Skeletal muscle cell (primary cell): ENCODE measurements at regions not wholly inside any gene's neighbourhood (a gene's known extent, or its start where the extent isn't known, plus 50 kb on each side); places are given as distances from the start of the nearest gene placed in this dataset.
A peak's percentile ranks its signal among the peaks of the same experiment; 100 is the strongest.
"Not testable (repeated sequence)": the region's sequence is repeated elsewhere in the genome, so short reads cannot be mapped to it uniquely, and the experiment has no call there.

Source experiments
- DNase-seq: peaks from one replicate; pipeline ENCODE4 v3.0.0-alpha.2; 2010; ENCODE audit warnings: low read depth
- H3K4me3 ChIP-seq: 2 replicates; pipeline ENCODE4 v1.5.1; 2011; ENCODE audit warnings: low read depth, mild to moderate bottlenecking, control low read depth, low read length, moderate library complexity

DNA sequence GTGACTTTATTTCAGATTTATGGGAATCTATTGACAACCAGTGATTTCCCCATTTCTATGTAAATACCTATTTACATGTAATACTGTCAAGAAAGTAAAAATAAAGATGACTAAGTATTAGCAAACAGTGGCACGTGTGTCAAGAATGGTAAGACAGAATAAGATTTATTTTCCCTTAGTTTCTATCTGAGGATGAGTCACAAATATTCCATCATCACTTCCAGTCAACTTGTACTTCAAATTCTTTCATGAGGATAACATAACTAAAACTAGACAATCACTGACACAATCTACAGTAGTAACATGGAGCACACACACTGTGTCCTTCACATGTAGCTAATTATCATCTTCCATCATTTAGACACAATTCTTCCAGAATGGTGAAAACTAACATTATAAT lies 625.3 kb upstream of the PCDH7 start:
- no peak overlapping the region for H3K4me3 ChIP-seq
- DNase-seq = peak; percentile 26

DNA sequence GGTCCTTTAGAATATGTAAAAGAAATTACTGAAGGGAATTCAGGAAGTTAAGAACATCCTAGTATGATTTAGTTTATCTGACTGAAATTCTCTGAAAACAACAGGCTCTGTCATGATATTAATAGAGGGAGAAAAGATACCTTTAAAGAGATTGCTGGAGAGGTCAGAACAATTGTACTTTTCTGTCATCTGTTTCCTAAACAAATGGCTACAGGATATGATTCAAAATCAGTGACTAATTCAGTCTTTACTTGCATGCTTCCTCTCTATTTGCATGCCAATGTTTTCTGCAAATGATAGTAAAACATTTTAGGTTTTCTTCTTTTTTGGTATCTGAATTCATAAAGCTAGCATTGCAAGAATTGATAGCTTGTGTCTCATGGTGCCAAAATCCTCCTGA lies 616.7 kb upstream of the PCDH7 start:
- no peak overlapping the region for H3K4me3 ChIP-seq
- no peak for DNase-seq

DNA sequence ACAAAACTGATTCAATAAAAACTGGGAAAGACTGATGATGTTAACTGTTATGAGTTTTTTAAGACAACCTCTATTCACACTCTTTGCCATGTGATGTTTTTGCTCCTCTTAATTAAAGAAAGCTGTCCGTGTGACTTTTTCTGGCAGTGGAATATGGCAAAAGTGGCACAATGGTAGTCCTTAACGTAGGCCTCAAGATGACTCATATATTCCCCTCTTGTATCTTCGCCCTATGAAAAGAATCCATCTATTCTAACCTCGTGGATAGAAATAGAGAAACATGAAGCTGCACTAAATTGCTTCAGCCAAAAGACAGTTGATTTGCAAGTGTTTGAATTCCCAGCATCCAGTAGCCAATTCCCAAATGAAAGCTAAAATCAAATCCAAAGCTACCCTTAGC lies 603.8 kb upstream of the PCDH7 start:
- no peak for DNase-seq
- no peak overlapping the region for H3K4me3 ChIP-seq

DNA sequence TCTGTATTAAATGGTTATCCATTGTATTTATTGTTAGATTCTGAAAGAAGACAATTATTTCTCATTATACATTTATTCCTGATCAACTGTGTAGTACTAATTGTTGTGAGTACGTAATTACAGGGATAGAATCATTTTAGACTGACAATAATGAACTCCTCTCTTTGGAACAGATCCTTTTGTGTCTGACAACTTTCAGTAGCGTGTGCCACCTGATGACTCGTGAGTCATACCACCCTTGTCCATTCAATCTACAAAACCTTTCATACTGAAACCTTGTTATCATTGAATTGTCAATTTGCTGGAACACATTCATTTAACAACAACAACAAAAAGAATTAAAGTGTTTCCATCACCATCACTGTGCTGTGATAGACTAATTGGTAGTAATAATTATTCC lies 602.7 kb upstream of the PCDH7 start:
- no peak overlapping the region for H3K4me3 ChIP-seq
- DNase-seq = no peak

DNA sequence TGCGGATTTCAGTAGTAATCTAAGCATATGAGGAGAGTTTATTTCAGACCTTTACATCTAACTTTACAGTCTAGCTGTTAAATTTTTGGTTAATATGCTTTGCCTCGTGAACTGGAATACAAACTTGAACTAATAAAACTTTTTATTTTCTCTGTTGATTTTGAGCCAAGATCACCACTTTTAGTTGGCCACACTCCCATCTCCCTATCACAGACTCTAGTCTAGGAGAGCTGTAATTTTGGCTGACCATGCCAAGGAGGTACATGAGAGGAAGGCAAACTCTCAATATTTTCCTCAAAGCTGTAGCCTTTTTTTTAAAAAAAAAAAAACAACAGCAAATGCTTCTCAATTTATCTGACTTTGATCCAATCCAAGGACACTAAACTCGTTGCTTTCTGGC lies 597.5 kb upstream of the PCDH7 start:
- H3K4me3 ChIP-seq = no peak overlapping the region
- no peak for DNase-seq

DNA sequence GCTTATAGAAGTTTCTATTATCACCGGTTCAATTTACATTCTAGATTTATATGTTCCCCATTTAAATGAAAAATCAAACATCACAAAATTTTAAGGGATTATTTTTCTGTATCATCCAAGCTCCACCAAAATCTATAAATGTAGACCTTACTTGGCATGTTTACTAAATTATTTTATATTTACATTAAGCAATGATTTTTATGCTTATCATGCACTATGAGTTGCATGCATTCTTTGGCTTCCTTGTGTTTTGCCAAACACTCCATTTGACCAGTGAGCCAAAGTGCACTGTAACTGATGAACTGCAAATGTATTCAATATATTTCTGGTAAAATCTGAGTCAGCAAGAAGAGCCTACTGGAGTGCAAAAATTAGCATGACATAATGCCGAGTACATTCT lies 595.5 kb upstream of the PCDH7 start:
- H3K4me3 ChIP-seq, DNase-seq: not testable (repeated sequence)

DNA sequence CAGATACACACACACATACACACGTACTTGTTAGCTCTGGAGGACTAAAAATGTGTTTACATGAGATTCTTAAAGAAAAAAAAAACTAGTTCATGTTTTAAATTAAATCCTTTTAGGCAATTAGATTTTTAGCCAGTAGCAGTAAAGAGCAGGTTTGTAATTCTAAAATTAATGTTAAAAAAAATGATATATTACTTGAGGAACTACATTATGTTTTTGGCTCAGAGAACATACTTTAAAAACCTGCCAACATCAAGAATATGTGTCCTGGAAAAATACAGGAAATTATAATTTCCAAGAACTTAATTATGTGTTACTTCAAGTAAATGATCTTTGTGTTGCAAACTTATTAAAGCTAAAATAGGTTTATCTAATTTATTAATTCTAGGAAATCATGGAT lies 594.3 kb upstream of the PCDH7 start:
- no peak for DNase-seq
- H3K4me3 ChIP-seq = no peak overlapping the region

DNA sequence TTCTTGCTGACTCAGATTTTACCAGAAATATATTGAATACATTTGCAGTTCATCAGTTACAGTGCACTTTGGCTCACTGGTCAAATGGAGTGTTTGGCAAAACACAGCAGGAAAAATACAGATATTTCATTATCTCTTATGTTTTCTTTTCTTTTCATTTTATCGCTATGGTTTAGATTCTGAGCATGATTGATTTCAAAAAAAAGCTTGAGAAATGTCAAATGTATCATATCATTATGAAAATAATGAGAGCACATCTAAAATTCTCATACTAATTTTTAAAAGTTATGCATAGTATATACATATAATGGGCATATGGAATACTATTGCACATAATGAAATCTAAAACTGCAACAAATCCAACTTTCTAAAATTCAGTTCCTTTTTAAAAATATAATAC lies 593.8 kb upstream of the PCDH7 start:
- no peak for DNase-seq
- no peak overlapping the region for H3K4me3 ChIP-seq

DNA sequence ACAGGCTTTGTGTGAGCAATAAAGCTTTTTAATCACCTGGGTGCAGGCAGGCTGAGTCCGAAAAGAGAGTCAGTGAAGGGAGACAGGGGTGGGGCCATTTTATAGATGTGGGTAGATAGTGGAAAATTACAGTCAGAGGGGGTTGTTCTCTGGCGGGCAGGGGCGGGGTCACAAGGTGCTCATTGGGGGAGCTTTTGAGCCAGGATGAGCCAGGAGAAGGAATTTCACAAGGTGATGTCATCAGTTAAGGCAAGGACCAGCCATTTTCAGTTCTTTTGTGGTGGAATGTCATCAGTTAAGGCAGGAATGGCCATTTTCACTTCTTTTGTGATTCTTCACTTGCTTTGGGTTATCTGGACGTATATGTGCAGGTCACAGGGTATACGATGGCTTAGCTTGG lies 571.3 kb upstream of the PCDH7 start:
- not testable (repeated sequence) for H3K4me3 ChIP-seq, DNase-seq

DNA sequence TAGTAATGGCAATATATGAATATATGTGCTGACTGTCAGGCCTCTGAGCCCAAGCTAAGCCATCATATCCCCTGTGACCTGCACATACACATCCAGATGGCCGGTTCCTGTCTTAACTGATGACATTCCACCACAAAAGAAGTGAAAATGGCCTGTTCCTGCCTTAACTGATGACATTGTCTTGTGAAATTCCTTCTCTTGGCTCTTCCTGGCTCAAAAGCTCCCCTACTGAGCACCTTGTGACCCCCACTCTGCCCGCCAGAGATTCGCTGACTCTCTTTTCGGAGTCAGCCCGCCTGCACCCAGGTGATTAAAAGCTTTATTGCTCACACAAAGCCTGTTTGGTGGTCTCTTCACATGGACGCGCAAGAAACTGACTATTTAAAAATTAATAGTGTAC lies 570.6 kb upstream of the PCDH7 start:
- H3K4me3 ChIP-seq, DNase-seq: not testable (repeated sequence)

DNA sequence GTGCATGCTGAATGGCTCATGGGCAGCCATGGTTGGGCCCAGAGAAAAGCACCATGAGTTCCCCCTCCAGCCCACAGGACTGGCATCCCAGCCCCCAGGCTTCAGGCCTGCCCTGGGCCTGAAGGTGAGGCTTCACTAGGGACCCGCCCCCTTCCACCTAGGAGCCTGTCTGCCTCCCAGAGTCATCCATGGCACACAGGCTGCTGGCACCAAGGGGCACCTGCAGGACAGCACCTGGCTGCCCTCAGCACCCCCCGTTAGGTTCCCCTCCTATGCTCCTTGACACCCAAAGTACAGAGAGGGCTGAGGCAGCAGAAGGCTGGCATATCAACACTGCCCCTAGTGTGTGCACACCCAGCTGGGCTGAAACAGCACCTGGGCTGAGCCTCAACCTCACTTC lies 566.7 kb upstream of the PCDH7 start:
- H3K4me3 ChIP-seq = no peak overlapping the region
- DNase-seq = no peak

DNA sequence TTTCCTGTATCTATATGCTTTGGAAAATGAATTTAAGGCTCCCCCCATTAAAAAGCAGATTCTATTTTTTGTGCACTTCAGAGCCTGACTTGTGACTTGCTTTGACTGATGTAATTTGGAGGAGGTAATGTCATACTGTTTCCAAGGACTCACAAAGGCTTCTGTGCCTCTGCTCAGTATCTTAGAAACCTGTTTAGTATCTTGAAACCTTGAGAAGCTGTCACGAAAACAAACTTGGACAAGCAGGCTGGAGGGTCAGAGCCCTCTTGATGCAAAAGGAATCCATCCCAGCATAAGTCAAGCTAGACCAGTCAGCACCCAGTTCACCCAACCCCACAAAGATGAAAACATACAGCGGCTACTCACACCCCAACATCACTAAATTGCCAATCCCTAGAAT lies 560.0 kb upstream of the PCDH7 start:
- no peak overlapping the region for H3K4me3 ChIP-seq
- DNase-seq = no peak

DNA sequence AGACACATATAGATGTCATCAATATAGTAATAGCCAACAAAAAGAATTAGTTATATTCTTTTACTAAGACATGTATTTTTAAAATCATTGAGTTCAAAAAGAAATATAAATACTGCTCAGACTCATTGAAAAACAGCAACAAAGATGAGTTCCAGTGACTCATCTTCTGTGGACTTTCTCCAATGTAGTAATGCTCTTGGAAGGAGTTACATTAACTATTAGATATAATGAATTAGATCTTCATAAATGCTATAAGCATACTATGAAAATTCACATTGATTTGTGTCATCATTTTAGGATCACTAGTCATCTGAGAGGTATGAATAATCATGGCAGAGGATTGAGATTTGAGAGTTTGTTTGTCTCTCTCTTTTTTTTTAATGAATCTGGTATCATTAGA lies 547.8 kb upstream of the PCDH7 start:
- peak; percentile 10 for DNase-seq
- no peak overlapping the region for H3K4me3 ChIP-seq

DNA sequence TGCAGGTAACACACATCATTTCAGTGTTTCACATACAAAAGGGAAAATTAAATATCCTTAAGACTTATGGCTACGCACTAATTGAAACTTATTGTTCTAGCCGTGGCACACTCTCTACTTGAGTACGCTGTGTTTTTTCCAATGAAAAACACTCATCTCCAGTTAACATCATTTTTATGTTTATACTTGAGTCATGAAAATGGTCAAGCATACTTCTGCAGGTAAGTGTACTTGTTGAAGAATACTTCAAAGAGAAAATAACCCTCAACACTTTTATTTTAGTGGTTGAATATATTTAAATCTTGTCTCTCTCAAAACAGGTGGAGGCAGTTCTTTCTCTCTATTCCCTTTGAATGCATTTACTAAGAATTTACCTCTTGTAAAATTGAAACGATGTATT lies 538.7 kb upstream of the PCDH7 start:
- no peak overlapping the region for H3K4me3 ChIP-seq
- no peak for DNase-seq

DNA sequence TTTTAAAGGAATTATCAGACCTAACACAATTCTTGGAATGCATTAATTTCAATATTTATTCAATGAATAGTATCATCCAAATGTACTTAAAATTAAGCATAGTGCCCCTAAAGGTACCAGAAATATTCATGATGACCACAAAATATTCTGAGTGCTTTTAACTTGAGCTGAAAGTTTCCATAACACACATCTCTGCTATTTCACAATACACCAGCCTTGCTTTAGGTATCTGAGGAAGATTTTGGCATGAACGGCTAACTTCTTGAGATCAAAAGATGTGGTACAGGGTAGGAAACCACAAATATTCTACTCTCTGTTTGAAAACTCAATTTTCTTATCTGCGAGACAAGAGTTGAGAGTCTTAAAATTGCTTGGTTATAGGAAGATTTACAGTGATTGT lies 538.3 kb upstream of the PCDH7 start:
- DNase-seq = no peak
- H3K4me3 ChIP-seq = no peak overlapping the region

DNA sequence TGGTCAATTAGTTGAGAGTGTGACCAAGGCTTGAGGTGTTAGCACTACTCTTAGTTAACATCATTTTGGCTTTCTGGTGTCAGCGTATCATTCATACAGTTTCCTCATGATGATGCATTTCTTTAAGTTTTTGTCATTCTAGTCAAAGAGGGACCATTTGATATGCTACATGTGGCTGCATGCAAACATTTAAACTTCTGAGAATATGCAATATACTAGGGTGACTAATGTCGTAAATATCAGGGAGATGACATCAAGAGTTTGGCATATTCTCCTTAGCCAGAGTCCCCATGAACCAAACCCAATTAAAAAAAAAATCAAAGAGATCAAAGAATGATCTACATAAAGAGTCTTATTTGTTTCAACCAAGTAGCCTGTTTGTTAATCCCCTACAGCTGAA lies 537.4 kb upstream of the PCDH7 start:
- no peak overlapping the region for H3K4me3 ChIP-seq
- DNase-seq = no peak

DNA sequence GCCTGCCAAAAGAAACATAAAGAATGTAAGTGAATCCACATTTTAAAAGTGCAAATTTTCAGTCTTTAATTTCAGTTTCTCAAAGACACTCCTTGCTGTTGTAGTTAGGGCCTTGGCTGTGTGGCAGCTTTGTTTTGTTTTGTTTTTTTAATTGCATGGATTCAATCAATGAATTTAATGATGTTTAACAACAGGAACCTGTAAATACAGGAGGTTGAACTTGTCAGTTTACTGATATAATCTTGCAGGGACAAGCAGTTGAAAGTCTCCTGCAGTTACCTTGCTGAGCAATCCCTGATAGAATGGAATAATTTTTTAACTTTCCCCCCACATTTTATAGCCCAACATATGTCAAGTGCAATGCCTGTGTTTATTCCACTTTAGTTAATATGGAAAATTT lies 528.3 kb upstream of the PCDH7 start:
- DNase-seq = no peak
- H3K4me3 ChIP-seq = no peak overlapping the region

DNA sequence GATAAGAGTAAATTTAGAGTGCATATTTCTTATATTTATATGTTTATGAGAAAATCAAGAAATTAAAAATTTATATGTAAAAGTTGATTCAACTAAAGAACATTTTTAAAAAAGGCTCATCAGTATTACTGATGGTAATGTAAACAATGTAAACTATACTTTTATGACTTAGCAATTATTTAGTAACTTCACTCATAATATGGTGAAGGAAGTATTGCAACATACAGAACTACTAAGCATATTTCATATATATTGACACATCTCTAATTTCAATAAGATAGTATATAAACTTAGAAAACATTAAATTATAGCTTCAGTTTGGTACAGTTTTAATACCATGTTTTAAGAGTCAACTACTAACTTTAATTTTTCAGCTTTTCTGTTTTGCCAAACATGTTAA lies 512.8 kb upstream of the PCDH7 start:
- DNase-seq = no peak
- no peak overlapping the region for H3K4me3 ChIP-seq

DNA sequence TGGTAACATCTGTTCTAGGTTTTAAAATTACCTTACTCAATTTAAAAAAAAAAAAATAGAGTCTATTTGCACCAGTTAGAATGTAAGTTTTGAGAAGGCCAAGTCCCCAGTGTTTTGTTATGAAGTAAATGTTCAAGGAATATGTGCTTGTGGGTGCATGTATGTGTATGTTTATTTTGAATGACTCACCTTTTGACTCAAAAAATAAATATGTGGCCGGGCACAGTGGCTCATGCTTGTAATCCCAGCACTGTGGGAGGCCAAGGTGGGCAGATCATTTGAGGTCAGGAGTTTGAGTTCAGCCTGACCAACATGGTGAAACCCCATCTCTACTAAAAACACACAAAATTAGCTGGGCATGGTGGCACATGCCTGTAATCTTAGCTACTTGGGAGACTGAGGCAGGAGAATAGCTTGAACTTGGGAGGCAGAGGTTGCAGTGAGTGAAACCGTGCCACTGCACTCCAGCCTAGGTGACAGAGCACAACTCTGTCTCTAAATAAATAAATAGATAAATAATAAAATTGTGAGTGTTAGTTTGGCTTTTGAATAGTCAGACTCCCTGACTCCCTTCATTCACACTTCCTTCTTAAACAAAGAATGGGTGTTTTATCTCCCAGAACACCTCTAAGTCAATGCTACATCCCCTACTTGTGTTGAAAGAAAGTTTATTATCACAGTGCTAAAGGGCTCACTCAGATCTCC lies 511.3 kb upstream of the PCDH7 start:
- DNase-seq = peak; percentile 43

DNA sequence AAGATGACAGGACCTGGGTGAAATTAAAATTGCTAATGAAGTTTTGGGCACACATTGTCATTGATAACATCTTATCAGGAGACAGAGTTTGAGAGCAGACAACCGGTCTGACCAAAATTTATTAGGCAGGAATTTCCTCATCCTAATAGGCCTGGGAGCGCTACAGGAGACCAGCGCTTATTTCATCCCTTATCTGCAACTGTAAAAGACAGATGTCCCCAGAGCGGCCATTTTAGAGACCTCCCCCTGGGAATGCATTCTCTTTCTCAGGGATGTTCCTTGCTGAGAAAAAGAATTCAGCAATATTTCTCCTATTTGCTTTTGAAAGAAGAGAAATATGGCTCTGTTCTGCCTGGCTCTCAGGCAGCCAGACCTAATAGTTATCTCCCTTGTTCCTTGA lies 504.2 kb upstream of the PCDH7 start:
- DNase-seq, H3K4me3 ChIP-seq: not testable (repeated sequence)

More for the DNA sequence above, 511.3 kb upstream of the PCDH7 start:
- no peak overlapping the region for H3K4me3 ChIP-seq

DNA sequence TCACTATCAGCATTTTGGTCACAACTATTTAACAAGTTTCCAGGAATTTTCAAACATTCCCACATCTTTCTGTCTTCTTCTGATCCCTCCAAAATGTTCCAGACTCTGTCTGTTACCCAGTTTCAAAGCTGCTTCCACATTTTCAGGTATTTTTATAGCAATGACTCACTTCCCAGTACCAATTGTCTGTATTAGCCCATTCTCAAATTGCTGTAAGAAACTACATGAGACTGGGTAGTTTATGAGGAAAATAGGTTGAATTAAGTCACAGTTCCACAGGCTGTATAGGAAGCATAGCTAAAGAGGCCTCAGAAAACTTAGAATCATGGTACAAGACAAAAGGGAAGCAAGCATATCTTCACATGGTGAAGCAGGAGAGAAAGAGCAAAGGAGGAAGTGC lies 475.0 kb upstream of the PCDH7 start:
- DNase-seq = no peak
- no peak overlapping the region for H3K4me3 ChIP-seq
